ENCODE measurements at regions not wholly inside any gene's neighbourhood (a gene's known extent, or its start where the extent isn't known, plus 50 kb on each side); places are given as distances from the start of the nearest gene placed in this dataset.

GRCh38 chr19:28492201-28492600, 720.8 kb downstream of the UQCRFS1 start:
- H3K36me3 Mint-ChIP-seq (ENCODE audit: insufficient read depth in 1 of 3, low read depth in 3 of 3): no peaks in the 10 kb centered on the region
- H3K27me3 ChIP-seq (ENCODE audit: insufficient read depth, low read length): no peaks in the 10 kb centered on the region
- peaks cover 46 to 53% of the 10 kb centered on the region in 2 experiments for H3K4me1 Mint-ChIP-seq

More at GRCh38 chr19:28492201-28492600, 720.8 kb downstream of the UQCRFS1 start:
- Histone ChIP-seq H3K23me2 (ENCODE audit: insufficient read length, low read depth, low read length, poor library complexity, severe bottlenecking) (no peaks in the 10 kb centered on the region), H3K79me1 (ENCODE audit: insufficient read depth, low read depth, low read length, poor library complexity, severe bottlenecking) (no peaks in the 10 kb centered on the region), H3T11ph (ENCODE audit: low read length) (no peak overlapping the region), H3K18ac (ENCODE audit: insufficient read length, low read depth, low read length) (no peak overlapping the region), H3K23ac (ENCODE audit: insufficient read length, low read depth, low read length) (no peak overlapping the region), H2AK5ac (ENCODE audit: insufficient read length, low read length) (no peak overlapping the region), H3K9me3 (ENCODE audit: control insufficient read depth, low read depth, low read length) (no peaks in the 10 kb centered on the region), H3K4me1 (ENCODE audit: insufficient read depth, low read length) (peaks cover 6% of the 10 kb centered on the region), H3K4me2 (ENCODE audit: insufficient read depth, insufficient read length, low read length) (no peak overlapping the region), H3K79me2 (ENCODE audit: insufficient read depth, low read length) (no peaks in the 10 kb centered on the region), H2BK20ac (ENCODE audit: low read depth, low read length, poor library complexity, severe bottlenecking) (no peak overlapping the region), H3K9ac (ENCODE audit: extremely low read depth, insufficient read length, low read length) (no peak overlapping the region), H2BK120ac (ENCODE audit: low read depth, low read length, poor library complexity, severe bottlenecking) (no peak overlapping the region), H3K14ac (ENCODE audit: insufficient read depth, low read length) (no peak overlapping the region), H4K5ac (ENCODE audit: insufficient read length, low read depth, low read length) (no peak overlapping the region), H4K8ac (replicated peaks; ENCODE audit: insufficient read length, low read depth, low read length) (no peak overlapping the region), H4K20me1 (ENCODE audit: control insufficient read depth, insufficient read depth, insufficient read length) (no peaks in the 10 kb centered on the region), H3K56ac (ENCODE audit: insufficient read length, low read depth, low read length) (no peak overlapping the region), H2BK15ac (ENCODE audit: low read depth, low read length) (no peak overlapping the region), H2BK12ac (ENCODE audit: insufficient read length, low read depth, low read length) (no peak overlapping the region), H3K27ac (ENCODE audit: insufficient read length, low read depth, low read length) (no peak overlapping the region), H2BK5ac (ENCODE audit: insufficient read length, low read length) (no peak overlapping the region), H2AFZ (ENCODE audit: low read length) (no peak overlapping the region), H4K91ac (ENCODE audit: insufficient read length, low read depth, low read length) (no peak overlapping the region), H3K4ac (ENCODE audit: low read depth, low read length) (no peak overlapping the region)
- Mint-ChIP-seq H3K9me3 (no peaks in the 10 kb centered on the region; a peak in 1 of 5 replicates), H3K4me3 (no peak overlapping the region), H3K27me3 (ENCODE audit: low read depth) (no peaks in the 10 kb centered on the region; the same call in none of the 2 replicates), H3K27ac (no peak overlapping the region)
- TF ChIP-seq CTCF (conservative IDR thresholded peaks at IDR 0.05): no peak
- DNase-seq: no peak
